ENCODE measurements at regions not wholly inside any gene's neighbourhood (a gene's known extent, or its start where the extent isn't known, plus 50 kb on each side); places are given as distances from the start of the nearest gene placed in this dataset.

- H3K27me3 ChIP-seq (ENCODE audit: control insufficient read depth, insufficient read depth, low read length), result no peaks in the 10 kb centered on the region
- ATAC-seq (no peak), DNase-seq (ENCODE audit: low read depth, low spot score) (no peak)
- in situ Hi-C loops (cut with HindIII; ENCODE audit: low pct_unique_long_range_greater_than_20kb, low sequenced_read_pairs), result no loop called here
- POLR2A ChIA-PET, result no interaction called here
- H3K27ac ChIP-seq (ENCODE audit: low read length), result no peak overlapping the region
- H3K36me3 ChIP-seq (ENCODE audit: control insufficient read depth, insufficient read depth, low read length), result no peaks in the 10 kb centered on the region
- no peak overlapping the region for H3K4me3 ChIP-seq (ENCODE audit: low read depth in 2 of 2, low read length in 2 of 2)
- H3K4me1 ChIP-seq (ENCODE audit: control insufficient read depth, insufficient read depth, low read length), result no peaks in the 10 kb centered on the region
- no TSS peak for BruUV-seq (replicated peaks)
- CTCF ChIA-PET, result no interaction called here
- no peak for TF ChIP-seq POLR2AphosphoS5 (IDR thresholded peaks at IDR 0.05; ENCODE audit: low read depth, low read length)
- TF ChIP-seq REST (IDR thresholded peaks at IDR 0.05; ENCODE audit: insufficient read depth in 1 of 2, low read depth in 2 of 2, low read length in 1 of 2), result no peak
- no peak for TF ChIP-seq TCF7L2 (IDR thresholded peaks at IDR 0.05; ENCODE audit: low read depth, low read length)
- no peak for TF ChIP-seq CTCF (IDR thresholded peaks at IDR 0.05)
- no peak for TF ChIP-seq SIN3A (IDR thresholded peaks at IDR 0.05; ENCODE audit: borderline replicate concordance, insufficient read depth, low read depth, low read length)
- intact Hi-C loops (cut with micrococcal nuclease; ENCODE audit: unreplicated experiment), result no loop called here
- no peaks in the 10 kb centered on the region for H3K9me3 ChIP-seq (ENCODE audit: control insufficient read depth, insufficient read depth, low read depth, low read length)
Measured at GRCh38 chr5:44099643-44100042, 289.6 kb downstream of the FGF10 start.

- H3K4me3 ChIP-seq (ENCODE audit: low read depth in 2 of 2, low read length in 2 of 2), result no peak overlapping the region
- no peaks in the 10 kb centered on the region for H3K36me3 ChIP-seq (ENCODE audit: control insufficient read depth, insufficient read depth, low read length)
- intact Hi-C loops (cut with micrococcal nuclease; ENCODE audit: unreplicated experiment), result no loop called here
- no peak for ATAC-seq
- TF ChIP-seq SIN3A (IDR thresholded peaks at IDR 0.05; ENCODE audit: borderline replicate concordance, insufficient read depth, low read depth, low read length) (no peak), POLR2AphosphoS5 (IDR thresholded peaks at IDR 0.05; ENCODE audit: low read depth, low read length) (no peak), REST (IDR thresholded peaks at IDR 0.05; ENCODE audit: insufficient read depth in 1 of 2, low read depth in 2 of 2, low read length in 1 of 2) (no peak), TCF7L2 (IDR thresholded peaks at IDR 0.05; ENCODE audit: low read depth, low read length) (no peak), CTCF (IDR thresholded peaks at IDR 0.05) (no peak)
- no peaks in the 10 kb centered on the region for H3K9me3 ChIP-seq (ENCODE audit: control insufficient read depth, insufficient read depth, low read depth, low read length)
- H3K27ac ChIP-seq (ENCODE audit: low read length), result no peak overlapping the region
- H3K27me3 ChIP-seq (ENCODE audit: control insufficient read depth, insufficient read depth, low read length), result no peaks in the 10 kb centered on the region
- in situ Hi-C loops (cut with HindIII; ENCODE audit: low pct_unique_long_range_greater_than_20kb, low sequenced_read_pairs), result no loop called here
- no peaks in the 10 kb centered on the region for H3K4me1 ChIP-seq (ENCODE audit: control insufficient read depth, insufficient read depth, low read length)
- BruUV-seq (replicated peaks), result no TSS peak
- ChIA-PET POLR2A (no interaction called here), CTCF (no interaction called here)
- DNase-seq (ENCODE audit: low read depth, low spot score), result no peak
Measured at GRCh38 chr5:44089424-44090144, 299.6 kb downstream of the FGF10 start.
